OCI-LY7 (cell line): ENCODE measurements at regions not wholly inside any gene's neighbourhood (a gene's known extent, or its start where the extent isn't known, plus 50 kb on each side); places are given as distances from the start of the nearest gene placed in this dataset.

Experiments
- BruUV-seq: library from RNA; stranded (reverse); fragments of 400-500 nt; replicated peaks from 2 replicates; lab custom pipeline; 2021; lab: Mats Ljungman, UMichigan
- CTCF ChIA-PET: fragments of 300-600 bp; sonication (Branson Sonifier 250); formaldehyde crosslinking; loops from one replicate; lab custom pipeline; 2022; ENCODE audit warnings: antibody characterized with exemption; ENCODE audit not compliant: unreplicated experiment; lab: Charles Lee
- POLR2A ChIA-PET: fragments of 300-600 bp; sonication (Branson Sonifier 250); formaldehyde crosslinking; loops from one replicate; lab custom pipeline; 2022; ENCODE audit warnings: antibody characterized with exemption; lab: Charles Lee
- DNase-seq: peaks from one replicate; pipeline ENCODE4 v3.0.0-alpha.2; 2015; ENCODE audit warnings: low spot score
- H2AFZ ChIP-seq: fragments of 200-600 bp; sonication (generic), shearing (Covaris generic); 2 replicates; pipeline ENCODE4 v1.6.1; 2014; ENCODE audit warnings: mild to moderate bottlenecking, antibody characterized with exemption, low read length, moderate library complexity
- H3K27ac ChIP-seq: fragments of 200-600 bp; sonication (generic); 2 replicates; pipeline ENCODE4 v1.5.1; 2014; ENCODE audit warnings: mixed run types, low read depth, mild to moderate bottlenecking, moderate library complexity, low read length, inconsistent platforms; ENCODE audit not compliant: poor library complexity, severe bottlenecking
- H3K36me3 ChIP-seq: fragments of 200-600 bp; sonication (generic); 2 replicates; pipeline ENCODE4 v1.6.1; 2014; ENCODE audit warnings: mild to moderate bottlenecking, antibody characterized with exemption, low read length, moderate library complexity, mixed read lengths; ENCODE audit not compliant: insufficient read depth
- H3K4me1 ChIP-seq: fragments of 200-600 bp; sonication (generic); 2 replicates; pipeline ENCODE4 v1.5.1; 2014; ENCODE audit warnings: mild to moderate bottlenecking, low read length; ENCODE audit not compliant: insufficient read depth, poor library complexity, severe bottlenecking
- H3K4me2 ChIP-seq: fragments of 200-600 bp; sonication (generic); 2 replicates; pipeline ENCODE4 v1.6.1; 2014; ENCODE audit warnings: mild to moderate bottlenecking, low read length
- H3K4me3 ChIP-seq: fragments of 200-600 bp; sonication (generic); 2 replicates; pipeline ENCODE4 v1.5.1; 2014; ENCODE audit warnings: mild to moderate bottlenecking, low read depth, low read length; ENCODE audit not compliant: poor library complexity, severe bottlenecking
- H3K79me2 ChIP-seq: fragments of 200-600 bp; sonication (generic); 2 replicates; pipeline ENCODE4 v1.6.1; 2016; ENCODE audit warnings: low read depth, mild to moderate bottlenecking, low read length, moderate library complexity, mixed read lengths; ENCODE audit not compliant: insufficient read depth
- H3K9me2 ChIP-seq: fragments of 200-600 bp; sonication (generic); 2 replicates; pipeline ENCODE4 v1.6.1; 2016; ENCODE audit warnings: mild to moderate bottlenecking, low read length, mixed read lengths; ENCODE audit not compliant: insufficient read depth
- H3K9me3 ChIP-seq: fragments of 200-600 bp; sonication (generic); 2 replicates; pipeline ENCODE4 v1.6.1; 2014; ENCODE audit warnings: mild to moderate bottlenecking, mixed run types, low read length, mixed read lengths
- H4K20me1 ChIP-seq: fragments of 200-600 bp; sonication (generic); 2 replicates; pipeline ENCODE4 v1.6.1; 2014; ENCODE audit warnings: mild to moderate bottlenecking, antibody characterized with exemption, low read length, moderate library complexity, mixed read lengths; ENCODE audit not compliant: insufficient read depth
- CTCF ChIP-seq: fragments of 200-600 bp; sonication (generic); conservative IDR thresholded peaks from 2 replicates; pipeline ENCODE4 v1.5.1; 2014; ENCODE audit warnings: mild to moderate bottlenecking, antibody characterized with exemption, low read length, moderate library complexity, mixed read lengths
- EZH2phosphoT487 ChIP-seq: fragments of 200-600 bp; sonication (generic); IDR thresholded peaks from 2 replicates; pipeline ENCODE4 v1.6.1; 2018; ENCODE audit warnings: low read depth, borderline replicate concordance, mild to moderate bottlenecking, mixed run types, antibody characterized with exemption, low read length, moderate library complexity, mixed read lengths
- intact Hi-C: fragments of 100-400 bp; cut with micrococcal nuclease; formaldehyde crosslinking; loops from one replicate; pipeline ENCODE4 v1.10.0; 2022; ENCODE audit not compliant: unreplicated experiment

GRCh38 chr16:54460263-54460860 is 173.8 kb upstream of the IRX3 start:
- intact Hi-C loops = no loop called here
- H2AFZ ChIP-seq = no peak overlapping the region
- H4K20me1 ChIP-seq = no peaks in the 10 kb centered on the region
- H3K4me2 ChIP-seq = no peak overlapping the region
- H3K27ac ChIP-seq = no peak overlapping the region
- H3K4me3 ChIP-seq = no peak overlapping the region
- ChIA-PET CTCF (no interaction called here), POLR2A (no interaction called here)
- TF ChIP-seq EZH2phosphoT487 (no peak), CTCF (no peak)
- H3K4me1 ChIP-seq = no peaks in the 10 kb centered on the region
- no peaks in the 10 kb centered on the region for H3K9me2 ChIP-seq
- H3K36me3 ChIP-seq = no peaks in the 10 kb centered on the region
- DNase-seq = no peak
- no peaks in the 10 kb centered on the region for H3K79me2 ChIP-seq
- BruUV-seq = no TSS peak
- H3K9me3 ChIP-seq = no peaks in the 10 kb centered on the region

- no peaks in the 10 kb centered on the region for H3K9me3 ChIP-seq
- BruUV-seq = no TSS peak
- ChIA-PET POLR2A (no interaction called here), CTCF (no interaction called here)
- no peak overlapping the region for H3K4me2 ChIP-seq
- intact Hi-C loops = no loop called here
- no peaks in the 10 kb centered on the region for H3K9me2 ChIP-seq
- H3K79me2 ChIP-seq = no peaks in the 10 kb centered on the region
- H3K36me3 ChIP-seq = no peaks in the 10 kb centered on the region
- H3K27ac ChIP-seq = no peak overlapping the region
- H3K4me1 ChIP-seq = no peaks in the 10 kb centered on the region
- no peak overlapping the region for H3K4me3 ChIP-seq
- DNase-seq = no peak
- no peak overlapping the region for H2AFZ ChIP-seq
- H4K20me1 ChIP-seq = no peaks in the 10 kb centered on the region
- no peak for TF ChIP-seq EZH2phosphoT487
- TF ChIP-seq CTCF = no peak
These were observed 173.1 kb upstream of the IRX3 start for GRCh38 chr16:54459509-54460262.

GRCh38 chr16:54458923-54459322 is 172.3 kb upstream of the IRX3 start:
- H4K20me1 ChIP-seq = no peaks in the 10 kb centered on the region
- H3K4me1 ChIP-seq = no peaks in the 10 kb centered on the region
- H3K9me3 ChIP-seq = no peaks in the 10 kb centered on the region
- no peaks in the 10 kb centered on the region for H3K9me2 ChIP-seq
- CTCF ChIA-PET = no interaction called here
- H3K36me3 ChIP-seq = no peaks in the 10 kb centered on the region
- no peak overlapping the region for H3K4me2 ChIP-seq
- DNase-seq = no peak
- no peak overlapping the region for H3K4me3 ChIP-seq
- intact Hi-C loops = no loop called here
- no peak for TF ChIP-seq CTCF
- TF ChIP-seq EZH2phosphoT487 = no peak
- no peak overlapping the region for H2AFZ ChIP-seq
- no peaks in the 10 kb centered on the region for H3K79me2 ChIP-seq
- POLR2A ChIA-PET = no interaction called here
- no TSS peak for BruUV-seq
- H3K27ac ChIP-seq = no peak overlapping the region
